ENCODE measurements at regions not wholly inside any gene's neighbourhood (a gene's known extent, or its start where the extent isn't known, plus 50 kb on each side); places are given as distances from the start of the nearest gene placed in this dataset.

GRCh38 chr6:146955570-146955969, 248.6 kb upstream of the STXBP5 start:
- ATAC-seq: no peak
- Mint-ChIP-seq H3K27me3 (ENCODE audit: low read depth) (no peaks in the 10 kb centered on the region), H3K9me3 (no peaks in the 10 kb centered on the region), H3K36me3 (no peaks in the 10 kb centered on the region), H3K27ac (no peak overlapping the region), H3K4me3 (no peak overlapping the region), H3K4me1 (peaks cover 4% of the 10 kb centered on the region)
- ChIA-PET CTCF (no interaction called here), POLR2A (no interaction called here)
- DNase-seq (ENCODE audit: low spot score): no peak
- TF ChIP-seq, protein P1, sequence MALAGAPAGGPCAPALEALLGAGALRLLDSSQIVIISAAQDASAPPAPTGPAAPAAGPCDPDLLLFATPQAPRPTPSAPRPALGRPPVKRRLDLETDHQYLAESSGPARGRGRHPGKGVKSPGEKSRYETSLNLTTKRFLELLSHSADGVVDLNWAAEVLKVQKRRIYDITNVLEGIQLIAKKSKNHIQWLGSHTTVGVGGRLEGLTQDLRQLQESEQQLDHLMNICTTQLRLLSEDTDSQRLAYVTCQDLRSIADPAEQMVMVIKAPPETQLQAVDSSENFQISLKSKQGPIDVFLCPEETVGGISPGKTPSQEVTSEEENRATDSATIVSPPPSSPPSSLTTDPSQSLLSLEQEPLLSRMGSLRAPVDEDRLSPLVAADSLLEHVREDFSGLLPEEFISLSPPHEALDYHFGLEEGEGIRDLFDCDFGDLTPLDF (CRISPR knock-in tag; IDR thresholded peaks at IDR 0.05): no peak
- no peak for TF ChIP-seq OVOL2 (CRISPR knock-in tag; IDR thresholded peaks at IDR 0.05; ENCODE audit: borderline replicate concordance)
- TF ChIP-seq, protein P2, sequence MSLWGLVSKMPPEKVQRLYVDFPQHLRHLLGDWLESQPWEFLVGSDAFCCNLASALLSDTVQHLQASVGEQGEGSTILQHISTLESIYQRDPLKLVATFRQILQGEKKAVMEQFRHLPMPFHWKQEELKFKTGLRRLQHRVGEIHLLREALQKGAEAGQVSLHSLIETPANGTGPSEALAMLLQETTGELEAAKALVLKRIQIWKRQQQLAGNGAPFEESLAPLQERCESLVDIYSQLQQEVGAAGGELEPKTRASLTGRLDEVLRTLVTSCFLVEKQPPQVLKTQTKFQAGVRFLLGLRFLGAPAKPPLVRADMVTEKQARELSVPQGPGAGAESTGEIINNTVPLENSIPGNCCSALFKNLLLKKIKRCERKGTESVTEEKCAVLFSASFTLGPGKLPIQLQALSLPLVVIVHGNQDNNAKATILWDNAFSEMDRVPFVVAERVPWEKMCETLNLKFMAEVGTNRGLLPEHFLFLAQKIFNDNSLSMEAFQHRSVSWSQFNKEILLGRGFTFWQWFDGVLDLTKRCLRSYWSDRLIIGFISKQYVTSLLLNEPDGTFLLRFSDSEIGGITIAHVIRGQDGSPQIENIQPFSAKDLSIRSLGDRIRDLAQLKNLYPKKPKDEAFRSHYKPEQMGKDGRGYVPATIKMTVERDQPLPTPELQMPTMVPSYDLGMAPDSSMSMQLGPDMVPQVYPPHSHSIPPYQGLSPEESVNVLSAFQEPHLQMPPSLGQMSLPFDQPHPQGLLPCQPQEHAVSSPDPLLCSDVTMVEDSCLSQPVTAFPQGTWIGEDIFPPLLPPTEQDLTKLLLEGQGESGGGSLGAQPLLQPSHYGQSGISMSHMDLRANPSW (CRISPR knock-in tag; conservative IDR thresholded peaks at IDR 0.05; ENCODE audit: low read depth): no peak
- TF ChIP-seq, protein P3, sequence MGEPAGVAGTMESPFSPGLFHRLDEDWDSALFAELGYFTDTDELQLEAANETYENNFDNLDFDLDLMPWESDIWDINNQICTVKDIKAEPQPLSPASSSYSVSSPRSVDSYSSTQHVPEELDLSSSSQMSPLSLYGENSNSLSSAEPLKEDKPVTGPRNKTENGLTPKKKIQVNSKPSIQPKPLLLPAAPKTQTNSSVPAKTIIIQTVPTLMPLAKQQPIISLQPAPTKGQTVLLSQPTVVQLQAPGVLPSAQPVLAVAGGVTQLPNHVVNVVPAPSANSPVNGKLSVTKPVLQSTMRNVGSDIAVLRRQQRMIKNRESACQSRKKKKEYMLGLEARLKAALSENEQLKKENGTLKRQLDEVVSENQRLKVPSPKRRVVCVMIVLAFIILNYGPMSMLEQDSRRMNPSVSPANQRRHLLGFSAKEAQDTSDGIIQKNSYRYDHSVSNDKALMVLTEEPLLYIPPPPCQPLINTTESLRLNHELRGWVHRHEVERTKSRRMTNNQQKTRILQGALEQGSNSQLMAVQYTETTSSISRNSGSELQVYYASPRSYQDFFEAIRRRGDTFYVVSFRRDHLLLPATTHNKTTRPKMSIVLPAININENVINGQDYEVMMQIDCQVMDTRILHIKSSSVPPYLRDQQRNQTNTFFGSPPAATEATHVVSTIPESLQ (CRISPR knock-in tag; IDR thresholded peaks at IDR 0.05): no peak
- TF ChIP-seq ARID4B (CRISPR knock-in tag; IDR thresholded peaks at IDR 0.05; ENCODE audit: borderline replicate concordance): no peak
- TF ChIP-seq MLX (CRISPR knock-in tag; IDR thresholded peaks at IDR 0.05): no peak
- no peak for TF ChIP-seq CTCF (IDR thresholded peaks at IDR 0.05)
- TF ChIP-seq, protein P4, sequence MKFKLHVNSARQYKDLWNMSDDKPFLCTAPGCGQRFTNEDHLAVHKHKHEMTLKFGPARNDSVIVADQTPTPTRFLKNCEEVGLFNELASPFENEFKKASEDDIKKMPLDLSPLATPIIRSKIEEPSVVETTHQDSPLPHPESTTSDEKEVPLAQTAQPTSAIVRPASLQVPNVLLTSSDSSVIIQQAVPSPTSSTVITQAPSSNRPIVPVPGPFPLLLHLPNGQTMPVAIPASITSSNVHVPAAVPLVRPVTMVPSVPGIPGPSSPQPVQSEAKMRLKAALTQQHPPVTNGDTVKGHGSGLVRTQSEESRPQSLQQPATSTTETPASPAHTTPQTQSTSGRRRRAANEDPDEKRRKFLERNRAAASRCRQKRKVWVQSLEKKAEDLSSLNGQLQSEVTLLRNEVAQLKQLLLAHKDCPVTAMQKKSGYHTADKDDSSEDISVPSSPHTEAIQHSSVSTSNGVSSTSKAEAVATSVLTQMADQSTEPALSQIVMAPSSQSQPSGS (CRISPR knock-in tag; IDR thresholded peaks at IDR 0.05; ENCODE audit: borderline replicate concordance, low read depth): no peak
- TF ChIP-seq FOXP1 (CRISPR knock-in tag; IDR thresholded peaks at IDR 0.05; ENCODE audit: borderline replicate concordance): no peak
- TF ChIP-seq, protein P5, sequence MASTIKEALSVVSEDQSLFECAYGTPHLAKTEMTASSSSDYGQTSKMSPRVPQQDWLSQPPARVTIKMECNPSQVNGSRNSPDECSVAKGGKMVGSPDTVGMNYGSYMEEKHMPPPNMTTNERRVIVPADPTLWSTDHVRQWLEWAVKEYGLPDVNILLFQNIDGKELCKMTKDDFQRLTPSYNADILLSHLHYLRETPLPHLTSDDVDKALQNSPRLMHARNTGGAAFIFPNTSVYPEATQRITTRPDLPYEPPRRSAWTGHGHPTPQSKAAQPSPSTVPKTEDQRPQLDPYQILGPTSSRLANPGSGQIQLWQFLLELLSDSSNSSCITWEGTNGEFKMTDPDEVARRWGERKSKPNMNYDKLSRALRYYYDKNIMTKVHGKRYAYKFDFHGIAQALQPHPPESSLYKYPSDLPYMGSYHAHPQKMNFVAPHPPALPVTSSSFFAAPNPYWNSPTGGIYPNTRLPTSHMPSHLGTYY (CRISPR knock-in tag; IDR thresholded peaks at IDR 0.05): no peak
- TF ChIP-seq, protein P6, sequence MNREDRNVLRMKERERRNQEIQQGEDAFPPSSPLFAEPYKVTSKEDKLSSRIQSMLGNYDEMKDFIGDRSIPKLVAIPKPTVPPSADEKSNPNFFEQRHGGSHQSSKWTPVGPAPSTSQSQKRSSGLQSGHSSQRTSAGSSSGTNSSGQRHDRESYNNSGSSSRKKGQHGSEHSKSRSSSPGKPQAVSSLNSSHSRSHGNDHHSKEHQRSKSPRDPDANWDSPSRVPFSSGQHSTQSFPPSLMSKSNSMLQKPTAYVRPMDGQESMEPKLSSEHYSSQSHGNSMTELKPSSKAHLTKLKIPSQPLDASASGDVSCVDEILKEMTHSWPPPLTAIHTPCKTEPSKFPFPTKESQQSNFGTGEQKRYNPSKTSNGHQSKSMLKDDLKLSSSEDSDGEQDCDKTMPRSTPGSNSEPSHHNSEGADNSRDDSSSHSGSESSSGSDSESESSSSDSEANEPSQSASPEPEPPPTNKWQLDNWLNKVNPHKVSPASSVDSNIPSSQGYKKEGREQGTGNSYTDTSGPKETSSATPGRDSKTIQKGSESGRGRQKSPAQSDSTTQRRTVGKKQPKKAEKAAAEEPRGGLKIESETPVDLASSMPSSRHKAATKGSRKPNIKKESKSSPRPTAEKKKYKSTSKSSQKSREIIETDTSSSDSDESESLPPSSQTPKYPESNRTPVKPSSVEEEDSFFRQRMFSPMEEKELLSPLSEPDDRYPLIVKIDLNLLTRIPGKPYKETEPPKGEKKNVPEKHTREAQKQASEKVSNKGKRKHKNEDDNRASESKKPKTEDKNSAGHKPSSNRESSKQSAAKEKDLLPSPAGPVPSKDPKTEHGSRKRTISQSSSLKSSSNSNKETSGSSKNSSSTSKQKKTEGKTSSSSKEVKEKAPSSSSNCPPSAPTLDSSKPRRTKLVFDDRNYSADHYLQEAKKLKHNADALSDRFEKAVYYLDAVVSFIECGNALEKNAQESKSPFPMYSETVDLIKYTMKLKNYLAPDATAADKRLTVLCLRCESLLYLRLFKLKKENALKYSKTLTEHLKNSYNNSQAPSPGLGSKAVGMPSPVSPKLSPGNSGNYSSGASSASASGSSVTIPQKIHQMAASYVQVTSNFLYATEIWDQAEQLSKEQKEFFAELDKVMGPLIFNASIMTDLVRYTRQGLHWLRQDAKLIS (CRISPR knock-in tag; IDR thresholded peaks at IDR 0.05; ENCODE audit: borderline replicate concordance): no peak
- TF ChIP-seq, protein P7, sequence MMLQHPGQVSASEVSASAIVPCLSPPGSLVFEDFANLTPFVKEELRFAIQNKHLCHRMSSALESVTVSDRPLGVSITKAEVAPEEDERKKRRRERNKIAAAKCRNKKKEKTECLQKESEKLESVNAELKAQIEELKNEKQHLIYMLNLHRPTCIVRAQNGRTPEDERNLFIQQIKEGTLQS (CRISPR knock-in tag; conservative IDR thresholded peaks at IDR 0.05): no peak
- TF ChIP-seq ZBTB21 (CRISPR knock-in tag; IDR thresholded peaks at IDR 0.05; ENCODE audit: borderline replicate concordance): no peak
- TF ChIP-seq RORB (CRISPR knock-in tag; IDR thresholded peaks at IDR 0.05): no peak
- TF ChIP-seq JUN (CRISPR knock-in tag; IDR thresholded peaks at IDR 0.05): no peak
- TF ChIP-seq NFATC4 (CRISPR knock-in tag; IDR thresholded peaks at IDR 0.05): no peak
- TF ChIP-seq GTF2I (CRISPR knock-in tag; conservative IDR thresholded peaks at IDR 0.05): no peak

Measured in WTC11 (cell line).